ENCODE measurements at regions not wholly inside any gene's neighbourhood (a gene's known extent, or its start where the extent isn't known, plus 50 kb on each side); places are given as distances from the start of the nearest gene placed in this dataset.

DNA sequence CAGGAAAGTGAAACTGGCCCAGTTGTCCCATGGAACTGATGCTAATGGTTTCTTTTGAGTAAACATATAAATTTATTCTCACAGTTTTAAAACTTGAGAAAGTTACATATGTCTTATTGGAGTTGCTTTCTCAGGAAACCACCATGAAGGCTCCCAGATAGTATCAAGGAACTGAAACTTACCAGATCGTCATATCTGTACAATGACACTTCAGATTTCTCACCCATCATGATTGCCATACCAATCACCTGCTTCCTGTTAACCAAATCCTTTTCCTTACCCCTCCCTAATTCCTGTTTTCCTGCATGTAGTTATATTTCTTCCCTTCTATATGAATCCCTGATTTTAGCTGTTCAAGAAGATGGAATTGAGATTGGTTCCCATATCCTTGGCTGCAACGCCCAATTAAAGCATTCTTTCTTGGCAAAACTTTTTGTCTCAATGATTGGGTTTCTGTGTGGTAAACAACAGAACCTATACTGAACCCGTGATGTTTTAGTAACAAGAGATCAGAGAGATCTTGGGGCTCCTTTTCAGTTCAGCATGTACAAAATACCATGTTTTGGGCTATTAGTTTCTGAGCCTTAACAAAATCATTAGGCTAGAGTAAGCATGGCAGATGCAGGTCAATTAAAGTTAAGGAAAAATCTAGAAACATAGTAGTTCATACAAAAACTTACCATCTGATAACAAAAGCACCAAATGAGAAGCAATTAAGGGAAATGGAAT, 781.3 kb upstream of the MIR17HG start:
- no peak overlapping the region for H3K4me2 ChIP-seq (ENCODE audit: low read length)
- no peaks in the 10 kb centered on the region for H3F3A ChIP-seq (ENCODE audit: control insufficient read depth, insufficient read depth)
- H3K27me3 ChIP-seq (ENCODE audit: control insufficient read depth, low read length), result no peaks in the 10 kb centered on the region
- no peak overlapping the region for H3K27ac ChIP-seq (ENCODE audit: low read depth, low read length)
- no peaks in the 10 kb centered on the region for H3K79me2 ChIP-seq (ENCODE audit: control insufficient read depth, low read length)
- H3K4me3 ChIP-seq (ENCODE audit: low read length), result no peak overlapping the region
- H3K9me3 ChIP-seq (ENCODE audit: control insufficient read depth, insufficient read depth, low read length), result no peaks in the 10 kb centered on the region
- H4K20me1 ChIP-seq (ENCODE audit: control insufficient read depth, insufficient read depth, low read depth, low read length), result no peaks in the 10 kb centered on the region
- H3K36me3 ChIP-seq (ENCODE audit: control insufficient read depth, low read length), result no peaks in the 10 kb centered on the region
- no peaks in the 10 kb centered on the region for H3K9me2 ChIP-seq (replicated peaks; ENCODE audit: control insufficient read depth, low read length)
- H3K4me1 ChIP-seq (ENCODE audit: control insufficient read depth, low read length), result no peaks in the 10 kb centered on the region
- TF ChIP-seq EZH2phosphoT487 (IDR thresholded peaks at IDR 0.05; ENCODE audit: borderline replicate concordance, low read length), result no peak

DNA sequence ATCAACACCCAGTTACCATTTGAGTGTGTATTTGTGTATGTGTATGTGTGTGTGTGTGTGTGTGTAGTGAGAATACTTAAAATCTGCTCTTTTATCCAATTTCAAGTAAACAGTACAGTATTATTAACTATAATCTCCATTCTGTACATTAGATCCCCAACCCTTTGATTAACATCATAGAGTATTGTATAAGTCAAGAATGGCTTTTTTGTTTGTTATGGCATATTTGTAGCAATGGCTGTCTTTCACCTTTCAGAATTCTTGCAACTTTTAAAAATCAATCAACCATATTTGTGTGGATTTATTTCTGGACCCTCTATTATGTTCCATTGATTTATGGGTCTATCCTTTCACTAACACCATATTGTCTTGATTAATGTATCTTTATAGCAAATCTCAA, 779.3 kb upstream of the MIR17HG start:
- TF ChIP-seq EZH2phosphoT487 (IDR thresholded peaks at IDR 0.05; ENCODE audit: borderline replicate concordance, low read length), result no peak
- Histone ChIP-seq H4K20me1 (ENCODE audit: control insufficient read depth, insufficient read depth, low read depth, low read length) (no peaks in the 10 kb centered on the region), H3K36me3 (ENCODE audit: control insufficient read depth, low read length) (no peaks in the 10 kb centered on the region), H3K4me1 (ENCODE audit: control insufficient read depth, low read length) (no peaks in the 10 kb centered on the region), H3K27ac (ENCODE audit: low read depth, low read length) (no peak overlapping the region), H3K4me2 (ENCODE audit: low read length) (no peak overlapping the region), H3F3A (ENCODE audit: control insufficient read depth, insufficient read depth) (no peaks in the 10 kb centered on the region), H3K27me3 (ENCODE audit: control insufficient read depth, low read length) (no peaks in the 10 kb centered on the region), H3K4me3 (ENCODE audit: low read length) (no peak overlapping the region), H3K9me3 (ENCODE audit: control insufficient read depth, insufficient read depth, low read length) (no peaks in the 10 kb centered on the region), H3K9me2 (replicated peaks; ENCODE audit: control insufficient read depth, low read length) (no peaks in the 10 kb centered on the region), H3K79me2 (ENCODE audit: control insufficient read depth, low read length) (no peaks in the 10 kb centered on the region)

DNA sequence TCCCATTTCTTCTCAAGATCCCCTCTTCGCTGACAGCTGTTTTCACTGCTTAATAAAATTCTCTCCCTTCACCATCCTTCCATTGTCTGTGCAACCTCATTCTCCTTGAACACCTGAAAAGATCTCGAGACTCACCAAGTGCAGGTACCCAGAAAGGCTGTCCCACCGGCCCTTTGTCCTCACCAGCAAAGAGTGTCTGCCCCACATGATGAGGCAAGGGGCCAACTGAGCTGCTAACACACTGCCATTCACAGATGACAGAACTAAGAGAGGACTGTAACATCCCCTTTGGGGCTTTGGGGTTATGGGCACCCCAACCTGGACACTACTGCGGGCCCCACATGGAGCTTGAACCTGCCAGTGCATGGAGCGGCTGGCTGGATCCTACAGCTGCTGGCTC, 771.4 kb upstream of the MIR17HG start:
- no peaks in the 10 kb centered on the region; the same call in 1 of the 2 replicates for H3K9me3 ChIP-seq (ENCODE audit: control insufficient read depth, insufficient read depth, low read length)
- H3K4me2 ChIP-seq (ENCODE audit: low read length), result no peak overlapping the region
- no peaks in the 10 kb centered on the region for H3K27me3 ChIP-seq (ENCODE audit: control insufficient read depth, low read length)
- H3K4me3 ChIP-seq (ENCODE audit: low read length), result no peak overlapping the region
- no peaks in the 10 kb centered on the region for H3K79me2 ChIP-seq (ENCODE audit: control insufficient read depth, low read length)
- no peaks in the 10 kb centered on the region for H3K4me1 ChIP-seq (ENCODE audit: control insufficient read depth, low read length)
- no peaks in the 10 kb centered on the region for H3K36me3 ChIP-seq (ENCODE audit: control insufficient read depth, low read length)
- H4K20me1 ChIP-seq (ENCODE audit: control insufficient read depth, insufficient read depth, low read depth, low read length), result no peaks in the 10 kb centered on the region
- H3F3A ChIP-seq (ENCODE audit: control insufficient read depth, insufficient read depth), result no peaks in the 10 kb centered on the region
- no peaks in the 10 kb centered on the region for H3K9me2 ChIP-seq (replicated peaks; ENCODE audit: control insufficient read depth, low read length)
- H3K27ac ChIP-seq (ENCODE audit: low read depth, low read length), result no peak overlapping the region
- TF ChIP-seq, protein P1, sequence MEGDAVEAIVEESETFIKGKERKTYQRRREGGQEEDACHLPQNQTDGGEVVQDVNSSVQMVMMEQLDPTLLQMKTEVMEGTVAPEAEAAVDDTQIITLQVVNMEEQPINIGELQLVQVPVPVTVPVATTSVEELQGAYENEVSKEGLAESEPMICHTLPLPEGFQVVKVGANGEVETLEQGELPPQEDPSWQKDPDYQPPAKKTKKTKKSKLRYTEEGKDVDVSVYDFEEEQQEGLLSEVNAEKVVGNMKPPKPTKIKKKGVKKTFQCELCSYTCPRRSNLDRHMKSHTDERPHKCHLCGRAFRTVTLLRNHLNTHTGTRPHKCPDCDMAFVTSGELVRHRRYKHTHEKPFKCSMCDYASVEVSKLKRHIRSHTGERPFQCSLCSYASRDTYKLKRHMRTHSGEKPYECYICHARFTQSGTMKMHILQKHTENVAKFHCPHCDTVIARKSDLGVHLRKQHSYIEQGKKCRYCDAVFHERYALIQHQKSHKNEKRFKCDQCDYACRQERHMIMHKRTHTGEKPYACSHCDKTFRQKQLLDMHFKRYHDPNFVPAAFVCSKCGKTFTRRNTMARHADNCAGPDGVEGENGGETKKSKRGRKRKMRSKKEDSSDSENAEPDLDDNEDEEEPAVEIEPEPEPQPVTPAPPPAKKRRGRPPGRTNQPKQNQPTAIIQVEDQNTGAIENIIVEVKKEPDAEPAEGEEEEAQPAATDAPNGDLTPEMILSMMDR (IDR thresholded peaks at IDR 0.05; ENCODE audit: low read depth, low read length, poor library complexity, severe bottlenecking), result no peak
- TF ChIP-seq EZH2phosphoT487 (IDR thresholded peaks at IDR 0.05; ENCODE audit: borderline replicate concordance, low read length), result no peak

DNA sequence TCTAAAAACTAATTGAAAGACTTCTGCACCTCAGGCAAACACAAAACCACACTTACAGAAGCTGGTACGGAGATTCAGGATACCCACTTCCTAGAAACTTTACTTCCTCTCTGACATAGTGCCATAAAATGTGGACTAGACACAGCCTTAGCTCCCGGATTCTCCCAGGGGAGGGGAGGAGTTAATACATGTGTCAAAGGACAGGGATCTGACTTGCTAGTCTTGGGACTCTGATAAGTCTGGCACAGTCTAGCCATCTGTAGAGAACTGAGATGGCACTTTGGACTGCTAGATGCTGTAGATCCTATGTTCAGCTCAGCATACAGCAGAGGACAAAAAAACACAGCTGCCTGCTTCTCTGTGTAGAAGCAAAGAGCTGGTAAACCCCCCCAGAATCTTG, 769.8 kb upstream of the MIR17HG start:
- Histone ChIP-seq H3K27ac (ENCODE audit: low read depth, low read length) (no peak overlapping the region), H3K4me2 (ENCODE audit: low read length) (no peak overlapping the region), H3K9me2 (replicated peaks; ENCODE audit: control insufficient read depth, low read length) (no peaks in the 10 kb centered on the region), H3K9me3 (ENCODE audit: control insufficient read depth, insufficient read depth, low read length) (no peaks in the 10 kb centered on the region; the same call in 1 of the 2 replicates), H4K20me1 (ENCODE audit: control insufficient read depth, insufficient read depth, low read depth, low read length) (no peaks in the 10 kb centered on the region), H3F3A (ENCODE audit: control insufficient read depth, insufficient read depth) (no peaks in the 10 kb centered on the region), H3K4me3 (ENCODE audit: low read length) (no peak overlapping the region), H3K4me1 (ENCODE audit: control insufficient read depth, low read length) (no peaks in the 10 kb centered on the region), H3K36me3 (ENCODE audit: control insufficient read depth, low read length) (no peaks in the 10 kb centered on the region), H3K79me2 (ENCODE audit: control insufficient read depth, low read length) (no peaks in the 10 kb centered on the region), H3K27me3 (ENCODE audit: control insufficient read depth, low read length) (no peaks in the 10 kb centered on the region)
- TF ChIP-seq EZH2phosphoT487 (IDR thresholded peaks at IDR 0.05; ENCODE audit: borderline replicate concordance, low read length), result no peak
- TF ChIP-seq, protein P1 (IDR thresholded peaks at IDR 0.05; ENCODE audit: low read depth, low read length, poor library complexity, severe bottlenecking), result no peak
